Peyer's patch (tissue), 4 donors: ENCODE measurements at regions not wholly inside any gene's neighbourhood (a gene's known extent, or its start where the extent isn't known, plus 50 kb on each side); places are given as distances from the start of the nearest gene placed in this dataset.

Source experiments
- CTCF ChIP-seq, 6 experiments: fragments of 450-650 bp in 4 of 6; fragments of 200-600 bp in 2 of 6; sonication (generic) in 1 of 6; IDR thresholded peaks; one replicate each; pipeline ENCODE4 v1.5.1; 2017 to 2019; ENCODE audit warnings: antibody characterized with exemption in 6 of 6, mild to moderate bottlenecking in 3 of 6, moderate library complexity in 1 of 6
- POLR2A ChIP-seq, 2 donors: fragments of 450-650 bp; IDR thresholded peaks; one replicate each; pipeline ENCODE4 v1.5.1; 2017; ENCODE audit warnings: antibody characterized with exemption in 2 of 2, mild to moderate bottlenecking in 2 of 2, moderate library complexity in 2 of 2

GRCh38 chr14:87468531-87468930 lies 524.5 kb downstream of the GALC start:
- TF ChIP-seq CTCF (IDR thresholded peaks at IDR 0.05): no peak
- no peak for TF ChIP-seq POLR2A (IDR thresholded peaks at IDR 0.05)
